ENCODE measurements at regions not wholly inside any gene's neighbourhood (a gene's known extent, or its start where the extent isn't known, plus 50 kb on each side); places are given as distances from the start of the nearest gene placed in this dataset.
"Not testable (repeated sequence)": the region's sequence is repeated elsewhere in the genome, so short reads cannot be mapped to it uniquely, and the experiment has no call there.

GRCh38 chr1:191707288-191707687, 451.0 kb upstream of the RGS18 start:
- no peaks in the 10 kb centered on the region for H3K4me1 ChIP-seq (ENCODE audit: control extremely low read depth in 1 of 4, control insufficient read depth in 4 of 4, insufficient read depth in 4 of 4, low read length in 3 of 4)
- CTCF ChIA-PET = no interaction called here
- H3K9me3 ChIP-seq (ENCODE audit: control extremely low read depth in 1 of 5, control insufficient read depth in 4 of 5, insufficient read depth in 2 of 5, low read depth in 1 of 5, low read length in 4 of 5) = no peaks in the 10 kb centered on the region
- no peaks in the 10 kb centered on the region for H3K27me3 ChIP-seq (replicated peaks in 2 of 5; ENCODE audit: control insufficient read depth in 4 of 5, insufficient read depth in 5 of 5, low read length in 4 of 5)
- H3K4me3 ChIP-seq (ENCODE audit: control insufficient read depth in 1 of 7, extremely low read depth in 1 of 7, insufficient read depth in 4 of 7, low read depth in 2 of 7, low read length in 6 of 7) = no peak overlapping the region
- no peaks in the 10 kb centered on the region for H3K36me3 ChIP-seq (ENCODE audit: control insufficient read depth in 4 of 4, insufficient read depth in 4 of 4, low read length in 3 of 4)
- WGBS (ENCODE audit: insufficient coverage) = 100% methylated on average over 2 of the region's 2 CpGs
- no peak overlapping the region for H3K27ac ChIP-seq (ENCODE audit: insufficient read depth in 1 of 2, low read depth in 1 of 2, low read length in 2 of 2, poor library complexity in 1 of 2, severe bottlenecking in 2 of 2)
- no peak for DNase-seq
- POLR2A ChIA-PET = no interaction called here

- H3K27me3 ChIP-seq (replicated peaks in 2 of 5; ENCODE audit: control insufficient read depth in 4 of 5, insufficient read depth in 5 of 5, low read length in 4 of 5) = no peaks in the 10 kb centered on the region
- H3K36me3 ChIP-seq (ENCODE audit: control insufficient read depth in 4 of 4, insufficient read depth in 4 of 4, low read length in 3 of 4) = no peaks in the 10 kb centered on the region
- POLR2A ChIA-PET = no interaction called here
- H3K9me3 ChIP-seq (ENCODE audit: control extremely low read depth in 1 of 5, control insufficient read depth in 4 of 5, insufficient read depth in 2 of 5, low read depth in 1 of 5, low read length in 4 of 5) = no peaks in the 10 kb centered on the region
- H3K4me1 ChIP-seq (ENCODE audit: control extremely low read depth in 1 of 4, control insufficient read depth in 4 of 4, insufficient read depth in 4 of 4, low read length in 3 of 4) = no peaks in the 10 kb centered on the region
- DNase-seq = no peak
- CTCF ChIA-PET = no interaction called here
- H3K4me3 ChIP-seq (ENCODE audit: control insufficient read depth in 1 of 7, extremely low read depth in 1 of 7, insufficient read depth in 4 of 7, low read depth in 2 of 7, low read length in 6 of 7) = no peak overlapping the region
- WGBS (ENCODE audit: insufficient coverage) = 79% methylated on average over 2 of the region's 2 CpGs
- H3K27ac ChIP-seq (ENCODE audit: insufficient read depth in 1 of 2, low read depth in 1 of 2, low read length in 2 of 2, poor library complexity in 1 of 2, severe bottlenecking in 2 of 2) = no peak overlapping the region
Observed at GRCh38 chr1:191709215-191709614, 449.0 kb upstream of the RGS18 start.

- ChIA-PET POLR2A (no interaction called here), CTCF (no interaction called here)
- WGBS (ENCODE audit: insufficient coverage) = 96% methylated on average over 3 of the region's 6 CpGs
- H3K27ac ChIP-seq (ENCODE audit: insufficient read depth in 1 of 2, low read depth in 1 of 2, low read length in 2 of 2, poor library complexity in 1 of 2, severe bottlenecking in 2 of 2) = no peak overlapping the region
- H3K9me3 ChIP-seq (ENCODE audit: control extremely low read depth in 1 of 5, control insufficient read depth in 4 of 5, insufficient read depth in 2 of 5, low read depth in 1 of 5, low read length in 4 of 5) = no peaks in the 10 kb centered on the region
- peaks cover 0 to 2% (median 0%) of the 10 kb centered on the region in 4 experiments for H3K4me1 ChIP-seq (ENCODE audit: control extremely low read depth in 1 of 4, control insufficient read depth in 4 of 4, insufficient read depth in 4 of 4, low read length in 3 of 4)
- no peak for DNase-seq
- no peaks in the 10 kb centered on the region for H3K27me3 ChIP-seq (replicated peaks in 2 of 5; ENCODE audit: control insufficient read depth in 4 of 5, insufficient read depth in 5 of 5, low read length in 4 of 5)
- no peak overlapping the region for H3K4me3 ChIP-seq (ENCODE audit: control insufficient read depth in 1 of 7, extremely low read depth in 1 of 7, insufficient read depth in 4 of 7, low read depth in 2 of 7, low read length in 6 of 7)
- H3K36me3 ChIP-seq (ENCODE audit: control insufficient read depth in 4 of 4, insufficient read depth in 4 of 4, low read length in 3 of 4) = no peaks in the 10 kb centered on the region
Observed at GRCh38 chr1:191711961-191712360, 446.3 kb upstream of the RGS18 start.

- no peaks in the 10 kb centered on the region for H3K36me3 ChIP-seq (ENCODE audit: control insufficient read depth in 4 of 4, insufficient read depth in 4 of 4, low read length in 3 of 4)
- no peak overlapping the region for H3K27ac ChIP-seq (ENCODE audit: insufficient read depth in 1 of 2, low read depth in 1 of 2, low read length in 2 of 2, poor library complexity in 1 of 2, severe bottlenecking in 2 of 2)
- no peaks in the 10 kb centered on the region for H3K27me3 ChIP-seq (replicated peaks in 2 of 5; ENCODE audit: control insufficient read depth in 4 of 5, insufficient read depth in 5 of 5, low read length in 4 of 5)
- 100% methylated on average over 1 of the region's 2 CpGs for WGBS (ENCODE audit: insufficient coverage)
- H3K4me1 ChIP-seq (ENCODE audit: control extremely low read depth in 1 of 4, control insufficient read depth in 4 of 4, insufficient read depth in 4 of 4, low read length in 3 of 4) = peaks cover 0 to 2% (median 0%) of the 10 kb centered on the region in 4 experiments
- no peak overlapping the region for H3K4me3 ChIP-seq (ENCODE audit: control insufficient read depth in 1 of 7, extremely low read depth in 1 of 7, insufficient read depth in 4 of 7, low read depth in 2 of 7, low read length in 6 of 7)
- ChIA-PET CTCF (no interaction called here), POLR2A (no interaction called here)
- peak in 2 of 3 donors; percentile 61 to 75 for DNase-seq
- no peaks in the 10 kb centered on the region for H3K9me3 ChIP-seq (ENCODE audit: control extremely low read depth in 1 of 5, control insufficient read depth in 4 of 5, insufficient read depth in 2 of 5, low read depth in 1 of 5, low read length in 4 of 5)
Observed at GRCh38 chr1:191714845-191715244, 443.4 kb upstream of the RGS18 start.

GRCh38 chr1:191729742-191730141, 428.5 kb upstream of the RGS18 start:
- ChIA-PET CTCF (no interaction called here), POLR2A (no interaction called here)
- Histone ChIP-seq H3K4me3 (ENCODE audit: control insufficient read depth in 1 of 7, extremely low read depth in 1 of 7, insufficient read depth in 4 of 7, low read depth in 2 of 7, low read length in 6 of 7) (no peak overlapping the region), H3K36me3 (ENCODE audit: control insufficient read depth in 4 of 4, insufficient read depth in 4 of 4, low read length in 3 of 4) (no peaks in the 10 kb centered on the region), H3K9me3 (ENCODE audit: control extremely low read depth in 1 of 5, control insufficient read depth in 4 of 5, insufficient read depth in 2 of 5, low read depth in 1 of 5, low read length in 4 of 5) (peaks cover 0 to 2% (median 0%) of the 10 kb centered on the region in 5 experiments), H3K4me1 (ENCODE audit: control extremely low read depth in 1 of 4, control insufficient read depth in 4 of 4, insufficient read depth in 4 of 4, low read length in 3 of 4) (no peaks in the 10 kb centered on the region), H3K27ac (ENCODE audit: insufficient read depth in 1 of 2, low read depth in 1 of 2, low read length in 2 of 2, poor library complexity in 1 of 2, severe bottlenecking in 2 of 2) (no peak overlapping the region), H3K27me3 (replicated peaks in 2 of 5; ENCODE audit: control insufficient read depth in 4 of 5, insufficient read depth in 5 of 5, low read length in 4 of 5) (no peaks in the 10 kb centered on the region)
- 100% methylated on average over 2 of the region's 3 CpGs for WGBS (ENCODE audit: insufficient coverage)
- no peak for DNase-seq

GRCh38 chr1:191731608-191732302, 426.5 kb upstream of the RGS18 start:
- POLR2A ChIA-PET; H3K9me3 ChIP-seq (ENCODE audit: control extremely low read depth in 1 of 5, control insufficient read depth in 4 of 5, insufficient read depth in 2 of 5, low read depth in 1 of 5, low read length in 4 of 5); H3K4me3 ChIP-seq (ENCODE audit: control insufficient read depth in 1 of 7, extremely low read depth in 1 of 7, insufficient read depth in 4 of 7, low read depth in 2 of 7, low read length in 6 of 7); H3K27ac ChIP-seq (ENCODE audit: insufficient read depth in 1 of 2, low read depth in 1 of 2, low read length in 2 of 2, poor library complexity in 1 of 2, severe bottlenecking in 2 of 2); CTCF ChIA-PET; H3K4me1 ChIP-seq (ENCODE audit: control extremely low read depth in 1 of 4, control insufficient read depth in 4 of 4, insufficient read depth in 4 of 4, low read length in 3 of 4); H3K27me3 ChIP-seq (replicated peaks in 2 of 5; ENCODE audit: control insufficient read depth in 4 of 5, insufficient read depth in 5 of 5, low read length in 4 of 5); DNase-seq; H3K36me3 ChIP-seq (ENCODE audit: control insufficient read depth in 4 of 4, insufficient read depth in 4 of 4, low read length in 3 of 4): not testable (repeated sequence)
- WGBS (ENCODE audit: insufficient coverage) = over 99% methylated on average over 27 of the region's 49 CpGs

- Histone ChIP-seq H3K27me3 (replicated peaks in 2 of 5; ENCODE audit: control insufficient read depth in 4 of 5, insufficient read depth in 5 of 5, low read length in 4 of 5) (no peaks in the 10 kb centered on the region), H3K9me3 (ENCODE audit: control extremely low read depth in 1 of 5, control insufficient read depth in 4 of 5, insufficient read depth in 2 of 5, low read depth in 1 of 5, low read length in 4 of 5) (peaks cover 0 to 3% (median 0%) of the 10 kb centered on the region in 5 experiments), H3K4me3 (ENCODE audit: control insufficient read depth in 1 of 7, extremely low read depth in 1 of 7, insufficient read depth in 4 of 7, low read depth in 2 of 7, low read length in 6 of 7) (no peak overlapping the region), H3K36me3 (ENCODE audit: control insufficient read depth in 4 of 4, insufficient read depth in 4 of 4, low read length in 3 of 4) (no peaks in the 10 kb centered on the region), H3K27ac (ENCODE audit: insufficient read depth in 1 of 2, low read depth in 1 of 2, low read length in 2 of 2, poor library complexity in 1 of 2, severe bottlenecking in 2 of 2) (no peak overlapping the region), H3K4me1 (ENCODE audit: control extremely low read depth in 1 of 4, control insufficient read depth in 4 of 4, insufficient read depth in 4 of 4, low read length in 3 of 4) (no peaks in the 10 kb centered on the region)
- ChIA-PET POLR2A (no interaction called here), CTCF (no interaction called here)
- DNase-seq = no peak
Observed at GRCh38 chr1:191734321-191734720, 423.9 kb upstream of the RGS18 start.
